Glutamatergic neuron (in vitro differentiated cells): ENCODE measurements at regions not wholly inside any gene's neighbourhood (a gene's known extent, or its start where the extent isn't known, plus 50 kb on each side); places are given as distances from the start of the nearest gene placed in this dataset.

Experiments
- DNase-seq: peaks from one replicate; pipeline ENCODE4 v3.0.0; 2022
- H3K27ac Mint-ChIP-seq: one replicate; pipeline ENCODE4 v1.8.0; 2020; ENCODE audit warnings: mild to moderate bottlenecking, mixed read lengths, inconsistent platforms; ENCODE audit not compliant: unreplicated experiment
- H3K27me3 Mint-ChIP-seq: one replicate; pipeline ENCODE4 v1.8.0; 2020; ENCODE audit warnings: mild to moderate bottlenecking, moderate library complexity, mixed read lengths, inconsistent platforms; ENCODE audit not compliant: unreplicated experiment
- H3K36me3 Mint-ChIP-seq: one replicate; pipeline ENCODE4 v1.8.0; 2020; ENCODE audit warnings: mild to moderate bottlenecking, mixed read lengths, inconsistent platforms; ENCODE audit not compliant: unreplicated experiment
- H3K4me1 Mint-ChIP-seq: one replicate; pipeline ENCODE4 v1.8.0; 2020; ENCODE audit warnings: mild to moderate bottlenecking, low read depth, mixed read lengths, inconsistent platforms; ENCODE audit not compliant: unreplicated experiment
- H3K4me3 Mint-ChIP-seq: one replicate; pipeline ENCODE4 v1.8.0; 2020; ENCODE audit warnings: mild to moderate bottlenecking, mixed read lengths, inconsistent platforms; ENCODE audit not compliant: unreplicated experiment
- H3K9me3 Mint-ChIP-seq: one replicate; pipeline ENCODE4 v1.8.0; 2020; ENCODE audit warnings: mild to moderate bottlenecking, moderate library complexity, mixed read lengths, inconsistent platforms; ENCODE audit not compliant: unreplicated experiment
- TF ChIP-seq, protein P1 (sequence below): fragments of 200-600 bp; sonication (generic); IDR thresholded peaks from one replicate; pipeline ENCODE4 v1.5.0; 2021; ENCODE audit not compliant: partially characterized antibody, unreplicated experiment

- Mint-ChIP-seq H3K27me3 (no peaks in the 10 kb centered on the region), H3K36me3 (no peaks in the 10 kb centered on the region), H3K27ac (no peak overlapping the region), H3K4me1 (peaks cover 11% of the 10 kb centered on the region), H3K4me3 (no peak overlapping the region), H3K9me3 (no peaks in the 10 kb centered on the region)
- DNase-seq: no peak
- TF ChIP-seq, protein P1, sequence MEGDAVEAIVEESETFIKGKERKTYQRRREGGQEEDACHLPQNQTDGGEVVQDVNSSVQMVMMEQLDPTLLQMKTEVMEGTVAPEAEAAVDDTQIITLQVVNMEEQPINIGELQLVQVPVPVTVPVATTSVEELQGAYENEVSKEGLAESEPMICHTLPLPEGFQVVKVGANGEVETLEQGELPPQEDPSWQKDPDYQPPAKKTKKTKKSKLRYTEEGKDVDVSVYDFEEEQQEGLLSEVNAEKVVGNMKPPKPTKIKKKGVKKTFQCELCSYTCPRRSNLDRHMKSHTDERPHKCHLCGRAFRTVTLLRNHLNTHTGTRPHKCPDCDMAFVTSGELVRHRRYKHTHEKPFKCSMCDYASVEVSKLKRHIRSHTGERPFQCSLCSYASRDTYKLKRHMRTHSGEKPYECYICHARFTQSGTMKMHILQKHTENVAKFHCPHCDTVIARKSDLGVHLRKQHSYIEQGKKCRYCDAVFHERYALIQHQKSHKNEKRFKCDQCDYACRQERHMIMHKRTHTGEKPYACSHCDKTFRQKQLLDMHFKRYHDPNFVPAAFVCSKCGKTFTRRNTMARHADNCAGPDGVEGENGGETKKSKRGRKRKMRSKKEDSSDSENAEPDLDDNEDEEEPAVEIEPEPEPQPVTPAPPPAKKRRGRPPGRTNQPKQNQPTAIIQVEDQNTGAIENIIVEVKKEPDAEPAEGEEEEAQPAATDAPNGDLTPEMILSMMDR: no peak
Observed at GRCh38 chr2:145302451-145302850, 782.5 kb upstream of the ZEB2 start.

- H3K27ac Mint-ChIP-seq: no peak overlapping the region
- TF ChIP-seq, protein P1: no peak
Observed at GRCh38 chr2:145299368-145299767, 779.4 kb upstream of the ZEB2 start.

DNA sequence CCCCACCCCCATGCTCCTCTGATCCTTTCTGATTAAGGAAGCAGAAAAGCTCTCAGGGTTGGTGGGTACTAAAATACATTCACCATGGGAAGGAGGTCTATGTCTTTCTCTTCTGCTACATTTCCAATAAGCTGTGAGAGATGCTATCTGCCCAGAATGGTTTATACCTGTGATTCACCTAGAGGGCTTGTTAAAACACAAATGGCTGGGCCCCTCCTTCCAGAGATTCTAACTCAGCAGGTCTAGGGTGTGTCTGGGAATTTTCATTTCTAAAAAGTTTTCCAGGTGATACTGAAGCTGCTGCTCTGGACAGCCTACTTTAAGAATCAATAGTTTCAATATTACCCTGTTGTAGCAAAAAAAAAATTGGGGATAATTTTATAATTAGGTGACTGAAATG lies 772.2 kb upstream of the ZEB2 start:
- no peak overlapping the region for H3K4me3 Mint-ChIP-seq
- no peaks in the 10 kb centered on the region for H3K27me3 Mint-ChIP-seq
- TF ChIP-seq, protein P1: no peak
- no peaks in the 10 kb centered on the region for H3K36me3 Mint-ChIP-seq
- H3K27ac Mint-ChIP-seq: no peak overlapping the region
- no peak for DNase-seq
- H3K9me3 Mint-ChIP-seq: no peaks in the 10 kb centered on the region
- H3K4me1 Mint-ChIP-seq: no peaks in the 10 kb centered on the region

More at GRCh38 chr2:145299368-145299767, 779.4 kb upstream of the ZEB2 start:
- Mint-ChIP-seq H3K4me1 (peaks cover 3% of the 10 kb centered on the region), H3K9me3 (no peaks in the 10 kb centered on the region), H3K4me3 (no peak overlapping the region), H3K36me3 (no peaks in the 10 kb centered on the region), H3K27me3 (no peaks in the 10 kb centered on the region)
- DNase-seq: no peak

DNA sequence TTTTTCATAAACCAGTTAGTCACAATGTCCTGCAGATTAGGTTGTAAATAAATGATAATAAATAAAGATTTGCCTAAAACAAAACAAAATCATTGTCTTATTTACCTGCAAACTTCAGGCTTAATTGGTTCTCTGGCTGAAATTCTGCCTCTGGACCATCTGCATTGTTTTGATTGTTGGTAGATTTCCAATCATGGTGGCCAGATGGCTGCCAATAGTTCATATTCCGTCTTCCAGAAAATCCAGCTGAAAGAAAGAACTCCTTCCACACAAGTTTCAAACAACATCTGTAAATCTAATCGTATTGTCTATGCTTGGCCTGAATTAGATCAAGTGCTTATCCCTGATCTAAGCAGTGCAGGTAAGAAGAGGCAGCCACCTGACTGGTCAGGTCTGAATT lies 771.1 kb upstream of the ZEB2 start:
- Mint-ChIP-seq H3K4me3 (no peak overlapping the region), H3K27me3 (no peaks in the 10 kb centered on the region)
- no peak for DNase-seq

DNA sequence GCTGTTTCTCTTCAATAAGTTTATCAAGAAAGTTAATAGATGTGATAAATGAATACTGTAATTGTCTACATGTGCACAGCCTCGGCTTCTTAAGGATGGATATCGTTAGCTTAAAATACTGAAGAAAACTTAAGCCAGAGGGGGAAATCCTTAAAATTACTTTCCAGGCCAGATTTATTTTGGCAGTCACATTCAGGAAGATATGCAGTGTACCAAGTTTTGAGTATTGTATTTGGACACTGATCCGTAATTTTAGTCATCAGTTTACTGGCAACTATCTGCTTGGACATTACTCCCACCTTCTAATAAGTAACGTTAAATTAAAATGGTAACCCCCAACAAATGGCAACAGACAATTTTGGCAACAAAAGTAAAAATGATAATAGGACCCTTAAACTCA lies 770.0 kb upstream of the ZEB2 start:
- H3K36me3 Mint-ChIP-seq: no peaks in the 10 kb centered on the region
- H3K9me3 Mint-ChIP-seq: no peaks in the 10 kb centered on the region
- H3K27me3 Mint-ChIP-seq: no peaks in the 10 kb centered on the region
- no peak overlapping the region for H3K4me3 Mint-ChIP-seq
- TF ChIP-seq, protein P1: no peak
- no peak overlapping the region for H3K27ac Mint-ChIP-seq
- no peak for DNase-seq
- H3K4me1 Mint-ChIP-seq: no peaks in the 10 kb centered on the region

More for the DNA sequence above, 771.1 kb upstream of the ZEB2 start:
- H3K27ac Mint-ChIP-seq: no peak overlapping the region
- H3K36me3 Mint-ChIP-seq: no peaks in the 10 kb centered on the region
- H3K4me1 Mint-ChIP-seq: no peaks in the 10 kb centered on the region
- no peaks in the 10 kb centered on the region for H3K9me3 Mint-ChIP-seq
- TF ChIP-seq, protein P1: no peak
